GM23338 (cell line): ENCODE measurements at regions not wholly inside any gene's neighbourhood (a gene's known extent, or its start where the extent isn't known, plus 50 kb on each side); places are given as distances from the start of the nearest gene placed in this dataset.
"Not testable (repeated sequence)": the region's sequence is repeated elsewhere in the genome, so short reads cannot be mapped to it uniquely, and the experiment has no call there.

ENCODE experiments used
- ETS1 ChIP-seq: IDR thresholded peaks from 2 replicates; pipeline ENCODE4 v1.6.1; 2016; ENCODE audit warnings: antibody characterized with exemption
- JUNB ChIP-seq: IDR thresholded peaks from one replicate; pipeline ENCODE4 v1.6.1; 2016; ENCODE audit warnings: antibody characterized with exemption; ENCODE audit not compliant: unreplicated experiment
- TF ChIP-seq, protein P1 (sequence below), 2 experiments: fragments of 200-600 bp in 1 of 2; sonication (generic) in 1 of 2; conservative IDR thresholded peaks; 2 replicates each; pipeline versions ENCODE4 v1.5.1 to v1.6.1; 2016 to 2017; ENCODE audit warnings: antibody characterized with exemption in 2 of 2, low read depth in 2 of 2, mild to moderate bottlenecking in 2 of 2, moderate library complexity in 1 of 2

GRCh38 chrX:37520860-37521450, 50.5 kb upstream of the LANCL3 start:
- TF ChIP-seq, protein P1, sequence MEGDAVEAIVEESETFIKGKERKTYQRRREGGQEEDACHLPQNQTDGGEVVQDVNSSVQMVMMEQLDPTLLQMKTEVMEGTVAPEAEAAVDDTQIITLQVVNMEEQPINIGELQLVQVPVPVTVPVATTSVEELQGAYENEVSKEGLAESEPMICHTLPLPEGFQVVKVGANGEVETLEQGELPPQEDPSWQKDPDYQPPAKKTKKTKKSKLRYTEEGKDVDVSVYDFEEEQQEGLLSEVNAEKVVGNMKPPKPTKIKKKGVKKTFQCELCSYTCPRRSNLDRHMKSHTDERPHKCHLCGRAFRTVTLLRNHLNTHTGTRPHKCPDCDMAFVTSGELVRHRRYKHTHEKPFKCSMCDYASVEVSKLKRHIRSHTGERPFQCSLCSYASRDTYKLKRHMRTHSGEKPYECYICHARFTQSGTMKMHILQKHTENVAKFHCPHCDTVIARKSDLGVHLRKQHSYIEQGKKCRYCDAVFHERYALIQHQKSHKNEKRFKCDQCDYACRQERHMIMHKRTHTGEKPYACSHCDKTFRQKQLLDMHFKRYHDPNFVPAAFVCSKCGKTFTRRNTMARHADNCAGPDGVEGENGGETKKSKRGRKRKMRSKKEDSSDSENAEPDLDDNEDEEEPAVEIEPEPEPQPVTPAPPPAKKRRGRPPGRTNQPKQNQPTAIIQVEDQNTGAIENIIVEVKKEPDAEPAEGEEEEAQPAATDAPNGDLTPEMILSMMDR (conservative IDR thresholded peaks at IDR 0.05; ENCODE audit: low read depth in 2 of 2): not testable (repeated sequence)
- TF ChIP-seq JUNB, ETS1: not testable (repeated sequence)
